Erythroblast (primary cell): ENCODE measurements at regions not wholly inside any gene's neighbourhood (a gene's known extent, or its start where the extent isn't known, plus 50 kb on each side); places are given as distances from the start of the nearest gene placed in this dataset.

Source experiments
- GATA1 ChIP-seq: IDR thresholded peaks from 2 replicates; pipeline ENCODE4 v1.6.1; 2011; ENCODE audit warnings: low read depth, mild to moderate bottlenecking, control low read depth, low read length, moderate library complexity
- POLR2A ChIP-seq: IDR thresholded peaks from 2 replicates; pipeline ENCODE4 v1.6.1; 2011; ENCODE audit warnings: mild to moderate bottlenecking, low read length

DNA sequence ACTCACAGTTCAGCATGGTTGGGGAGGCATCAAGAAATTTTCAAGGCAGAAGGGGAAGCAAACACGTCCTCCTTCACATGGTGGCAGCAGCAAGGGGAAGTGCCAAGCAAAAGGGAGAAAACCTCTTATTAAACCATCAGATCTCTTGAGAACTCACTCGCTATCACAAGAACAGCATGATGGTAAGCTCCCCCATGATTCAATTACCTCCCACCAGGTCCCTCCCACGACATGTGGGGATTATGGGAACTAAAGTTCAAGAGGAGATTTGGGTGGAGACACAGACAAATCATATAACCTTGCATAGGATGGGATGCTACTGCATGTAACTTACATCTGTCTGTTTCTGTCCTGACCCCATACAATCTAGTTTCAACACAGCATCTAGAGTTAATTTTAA is 511.8 kb upstream of the ARX start:
- TF ChIP-seq POLR2A (no peak), GATA1 (no peak)
